Neutrophil (primary cell): ENCODE measurements at regions not wholly inside any gene's neighbourhood (a gene's known extent, or its start where the extent isn't known, plus 50 kb on each side); places are given as distances from the start of the nearest gene placed in this dataset.

Experiments used
- H3K27ac ChIP-seq: fragments of 200-600 bp; sonication (generic); 2 replicates; pipeline ENCODE4 v1.5.1; 2016; ENCODE audit warnings: mild to moderate bottlenecking, moderate library complexity
- H3K27me3 ChIP-seq: fragments of 200-600 bp; sonication (generic); 2 replicates; pipeline ENCODE4 v1.6.0; 2016; ENCODE audit warnings: mild to moderate bottlenecking
- H3K36me3 ChIP-seq: fragments of 200-600 bp; sonication (generic); 2 replicates; pipeline ENCODE4 v1.5.1; 2017
- H3K4me1 ChIP-seq, 2 experiments: fragments of 200-600 bp in 1 of 2; sonication (generic) in 1 of 2; 1 replicate in 1 of 2; 2 replicates in 1 of 2; pipeline versions ENCODE4 v1.5.1 to v1.6.1; 2013 to 2016; ENCODE audit warnings: low read depth in 1 of 2, low read length in 1 of 2, mild to moderate bottlenecking in 1 of 2, moderate library complexity in 1 of 2; ENCODE audit not compliant: control insufficient read depth in 1 of 2, insufficient read depth in 1 of 2
- H3K4me3 ChIP-seq, 2 experiments: fragments of 200-600 bp in 1 of 2; sonication (generic) in 1 of 2; 1 replicate in 1 of 2; 2 replicates in 1 of 2; pipeline ENCODE4 v1.5.1; 2013 to 2016; ENCODE audit warnings: low read depth in 1 of 2, low read length in 1 of 2, mild to moderate bottlenecking in 1 of 2, moderate library complexity in 1 of 2
- H3K9me3 ChIP-seq: fragments of 200-600 bp; sonication (generic); 2 replicates; pipeline ENCODE4 v1.5.1; 2016
- CTCF ChIP-seq: fragments of 200-600 bp; sonication (generic); IDR thresholded peaks from 2 replicates; pipeline ENCODE4 v1.5.1; 2016; ENCODE audit warnings: antibody characterized with exemption

GRCh38 chr16:9682320-9682719, 499.9 kb downstream of the GRIN2A start:
- Histone ChIP-seq H3K36me3 (no peaks in the 10 kb centered on the region), H3K4me3 (no peak overlapping the region), H3K27ac (no peak overlapping the region), H3K9me3 (no peaks in the 10 kb centered on the region), H3K27me3 (no peaks in the 10 kb centered on the region), H3K4me1 (no peaks in the 10 kb centered on the region)
- TF ChIP-seq CTCF, result no peak

GRCh38 chr16:9683677-9684076, 498.6 kb downstream of the GRIN2A start:
- Histone ChIP-seq H3K4me1 (no peaks in the 10 kb centered on the region), H3K27ac (no peak overlapping the region), H3K36me3 (no peaks in the 10 kb centered on the region), H3K27me3 (no peaks in the 10 kb centered on the region), H3K9me3 (no peaks in the 10 kb centered on the region), H3K4me3 (no peak overlapping the region)
- no peak for TF ChIP-seq CTCF

- H3K27me3 ChIP-seq, result no peaks in the 10 kb centered on the region
- no peaks in the 10 kb centered on the region for H3K9me3 ChIP-seq
- no peaks in the 10 kb centered on the region for H3K4me1 ChIP-seq
- no peak overlapping the region for H3K27ac ChIP-seq
- TF ChIP-seq CTCF, result no peak
- H3K36me3 ChIP-seq, result no peaks in the 10 kb centered on the region
- no peak overlapping the region for H3K4me3 ChIP-seq
Observed at GRCh38 chr16:9687737-9688319, 494.4 kb downstream of the GRIN2A start.

GRCh38 chr16:9689597-9689996, 492.6 kb downstream of the GRIN2A start:
- Histone ChIP-seq H3K4me1 (no peaks in the 10 kb centered on the region), H3K36me3 (no peaks in the 10 kb centered on the region), H3K27ac (no peak overlapping the region), H3K9me3 (no peaks in the 10 kb centered on the region), H3K4me3 (no peak overlapping the region), H3K27me3 (no peaks in the 10 kb centered on the region)
- TF ChIP-seq CTCF, result no peak

- no peaks in the 10 kb centered on the region for H3K27me3 ChIP-seq
- H3K4me3 ChIP-seq, result no peak overlapping the region
- no peak overlapping the region for H3K27ac ChIP-seq
- no peaks in the 10 kb centered on the region for H3K4me1 ChIP-seq
- H3K36me3 ChIP-seq, result no peaks in the 10 kb centered on the region
- no peaks in the 10 kb centered on the region for H3K9me3 ChIP-seq
- no peak for TF ChIP-seq CTCF
Observed at GRCh38 chr16:9695152-9695551, 487.1 kb downstream of the GRIN2A start.
